ENCODE measurements at regions not wholly inside any gene's neighbourhood (a gene's known extent, or its start where the extent isn't known, plus 50 kb on each side); places are given as distances from the start of the nearest gene placed in this dataset.

GRCh38 chr11:81585390-81585933 is 1148.2 kb downstream of the FAM181B start:
- intact Hi-C loops (cut with DNase I; ENCODE audit: low total_unique reads): no loop called here
- ATAC-seq: no peak

GRCh38 chr11:81579339-81579738 is 1154.3 kb downstream of the FAM181B start:
- DNase-seq: no peak
- intact Hi-C loops (cut with DNase I; ENCODE audit: low total_unique reads): no loop called here
- H3K27me3 ChIP-seq: no peaks in the 10 kb centered on the region
- no peaks in the 10 kb centered on the region for H3K9me3 ChIP-seq
- no peak for ATAC-seq
- H3K4me1 ChIP-seq: no peaks in the 10 kb centered on the region
- in situ Hi-C loops (cut with MboI; ENCODE audit: low sequenced_read_pairs in 4 of 4): no loop called here
- H3K36me3 ChIP-seq: no peaks in the 10 kb centered on the region
- H3K27ac ChIP-seq: no peak overlapping the region
- no peak overlapping the region for H3K4me3 ChIP-seq
- TF ChIP-seq CTCF (IDR thresholded peaks at IDR 0.05 in 4 of 5, conservative IDR thresholded peaks at IDR 0.05 in 1 of 5) (no peak), POLR2A (IDR thresholded peaks at IDR 0.05) (no peak)

More at GRCh38 chr11:81585390-81585933, 1148.2 kb downstream of the FAM181B start:
- Histone ChIP-seq H3K27ac (no peak overlapping the region), H3K4me1 (no peaks in the 10 kb centered on the region), H3K27me3 (no peaks in the 10 kb centered on the region), H3K9me3 (no peaks in the 10 kb centered on the region), H3K36me3 (no peaks in the 10 kb centered on the region), H3K4me3 (no peak overlapping the region)
- in situ Hi-C loops (cut with MboI; ENCODE audit: low sequenced_read_pairs in 4 of 4): no loop called here
- DNase-seq: no peak
- no peak for TF ChIP-seq CTCF (IDR thresholded peaks at IDR 0.05 in 4 of 5, conservative IDR thresholded peaks at IDR 0.05 in 1 of 5)
- TF ChIP-seq POLR2A (IDR thresholded peaks at IDR 0.05): no peak

GRCh38 chr11:81578571-81578970 is 1155.1 kb downstream of the FAM181B start:
- no peak for TF ChIP-seq CTCF (IDR thresholded peaks at IDR 0.05 in 4 of 5, conservative IDR thresholded peaks at IDR 0.05 in 1 of 5)
- ATAC-seq: no peak
- Histone ChIP-seq H3K27me3 (no peaks in the 10 kb centered on the region), H3K4me3 (no peak overlapping the region), H3K4me1 (no peaks in the 10 kb centered on the region), H3K9me3 (no peaks in the 10 kb centered on the region), H3K36me3 (no peaks in the 10 kb centered on the region), H3K27ac (no peak overlapping the region)
- DNase-seq: no peak
- intact Hi-C loops (cut with DNase I; ENCODE audit: low total_unique reads): no loop called here
- in situ Hi-C loops (cut with MboI; ENCODE audit: low sequenced_read_pairs in 4 of 4): no loop called here

GRCh38 chr11:81574301-81574700 is 1159.4 kb downstream of the FAM181B start:
- H3K27ac ChIP-seq: no peak overlapping the region
- no peaks in the 10 kb centered on the region for H3K4me1 ChIP-seq
- ATAC-seq: no peak
- no peaks in the 10 kb centered on the region for H3K36me3 ChIP-seq
- H3K27me3 ChIP-seq: no peaks in the 10 kb centered on the region
- no peaks in the 10 kb centered on the region for H3K9me3 ChIP-seq
- no peak overlapping the region for H3K4me3 ChIP-seq
- intact Hi-C loops (cut with DNase I; ENCODE audit: low total_unique reads) (no loop called here), in situ Hi-C loops (cut with MboI; ENCODE audit: low sequenced_read_pairs in 4 of 4) (no loop called here)
- TF ChIP-seq POLR2A (IDR thresholded peaks at IDR 0.05) (no peak), CTCF (IDR thresholded peaks at IDR 0.05 in 4 of 5, conservative IDR thresholded peaks at IDR 0.05 in 1 of 5) (no peak)
- no peak for DNase-seq

GRCh38 chr11:81573367-81573766 is 1160.3 kb downstream of the FAM181B start:
- Histone ChIP-seq H3K27me3 (no peaks in the 10 kb centered on the region), H3K9me3 (no peaks in the 10 kb centered on the region), H3K4me3 (no peak overlapping the region), H3K4me1 (no peaks in the 10 kb centered on the region), H3K27ac (no peak overlapping the region), H3K36me3 (no peaks in the 10 kb centered on the region)
- ATAC-seq (no peak), DNase-seq (no peak)
- TF ChIP-seq CTCF (IDR thresholded peaks at IDR 0.05 in 4 of 5, conservative IDR thresholded peaks at IDR 0.05 in 1 of 5) (no peak), POLR2A (IDR thresholded peaks at IDR 0.05) (no peak)
- in situ Hi-C loops (cut with MboI; ENCODE audit: low sequenced_read_pairs in 4 of 4) (no loop called here), intact Hi-C loops (cut with DNase I; ENCODE audit: low total_unique reads) (no loop called here)

All from gastrocnemius medialis (tissue), 4 donors.